HepG2 (cell line): ENCODE measurements at regions not wholly inside any gene's neighbourhood (a gene's known extent, or its start where the extent isn't known, plus 50 kb on each side); places are given as distances from the start of the nearest gene placed in this dataset.

ENCODE experiments used
- ATAC-seq: fragments of 200-7000 bp; cut with Tn5 transposase; 3 replicates; pipeline ENCODE4 v1.9.1; 2020; ENCODE audit warnings: mild to moderate bottlenecking, moderate library complexity
- BruUV-seq: library from RNA; stranded (reverse); fragments of 400-500 nt; replicated peaks from 2 replicates; lab custom pipeline; 2021; lab: Mats Ljungman, UMichigan
- CTCF ChIA-PET: fragments of 300-600 bp; formaldehyde crosslinking; extraction: SDS; loops from one replicate; lab custom pipeline; 2021; ENCODE audit warnings: low total read pairs, inconsistent platforms, low intra/inter-chr PET ratio; lab: Yijun Ruan, JAX
- POLR2A ChIA-PET: fragments of 350-600 bp; sonication (Branson Sonifier 250); formaldehyde crosslinking; loops from one replicate; lab custom pipeline; 2020; ENCODE audit warnings: antibody characterized with exemption, inconsistent platforms; lab: Yijun Ruan, JAX
- DNase-seq: peaks from one replicate; pipeline ENCODE4 v3.0.0-alpha.2; 2015; ENCODE audit warnings: low spot score
- FAIRE-seq: peaks from 3 replicates; lab custom pipeline; 2011; peaks lifted over from hg19 to GRCh38; lab: Jason Lieb, UNC
- H2AFZ ChIP-seq: one replicate; pipeline ENCODE4 v1.6.1; 2011; ENCODE audit warnings: low read length, inconsistent platforms
- H3K27ac ChIP-seq: fragments of 300-600 bp; 3 replicates; pipeline ENCODE4 v1.8.0; 2011; ENCODE audit warnings: mixed run types, mild to moderate bottlenecking, mixed read lengths, low read length, inconsistent platforms; ENCODE audit not compliant: insufficient read depth; ENCODE audit errors: extremely low read length
- H3K27me3 ChIP-seq, 2 experiments: fragments of 200-600 bp in 1 of 2; 2 replicates in 1 of 2; 3 replicates in 1 of 2; pipeline versions ENCODE4 v1.6.0 to v1.8.0; 2011; ENCODE audit warnings: low read length in 2 of 2, mild to moderate bottlenecking in 2 of 2, moderate library complexity in 2 of 2, inconsistent platforms in 1 of 2; ENCODE audit not compliant: insufficient read depth in 2 of 2, control insufficient read depth in 1 of 2
- H3K36me3 ChIP-seq, 2 experiments: fragments of 200-600 bp in 1 of 2; replicated peaks in 1 of 2; 2 replicates in 1 of 2; 3 replicates in 1 of 2; pipeline versions ENCODE4 v1.5.1 to v1.8.0; 2011; ENCODE audit warnings: low read length in 2 of 2, inconsistent platforms in 1 of 2; ENCODE audit not compliant: insufficient read depth in 2 of 2, control insufficient read depth in 1 of 2
- H3K4me1 ChIP-seq: 2 replicates; pipeline ENCODE4 v1.5.1; 2012; ENCODE audit warnings: low read length, inconsistent platforms; ENCODE audit not compliant: insufficient read depth
- H3K4me2 ChIP-seq: 2 replicates; pipeline ENCODE4 v1.6.0; 2011; ENCODE audit warnings: low read depth, low read length, inconsistent platforms
- H3K4me3 ChIP-seq, 3 experiments: fragments of 200-600 bp in 1 of 3; sonication (generic), shearing (Covaris generic) in 1 of 3; replicated peaks in 1 of 3; 2 replicates each; pipeline ENCODE4 v1.5.1; 2011 to 2016; ENCODE audit warnings: low read length in 3 of 3, inconsistent platforms in 2 of 3, low read depth in 2 of 3, mild to moderate bottlenecking in 2 of 3, control low read depth in 1 of 3, mixed read lengths in 1 of 3; ENCODE audit not compliant: insufficient read depth in 1 of 3
- H3K79me2 ChIP-seq: one replicate; pipeline ENCODE4 v1.6.1; 2011; ENCODE audit warnings: low read length, inconsistent platforms; ENCODE audit not compliant: insufficient read depth
- H3K9ac ChIP-seq: 2 replicates; pipeline ENCODE4 v1.6.0; 2011; ENCODE audit warnings: mild to moderate bottlenecking, low read depth, low read length, inconsistent platforms; ENCODE audit not compliant: insufficient read depth
- H3K9me3 ChIP-seq: 2 replicates; pipeline ENCODE4 v1.5.1; 2012; ENCODE audit warnings: mild to moderate bottlenecking, low read length
- H4K20me1 ChIP-seq: 2 replicates; pipeline ENCODE4 v1.6.0; 2011; ENCODE audit warnings: inconsistent platforms, mild to moderate bottlenecking, low read length, moderate library complexity; ENCODE audit not compliant: insufficient read depth
- MAFF ChIP-seq: IDR thresholded peaks from 2 replicates; pipeline ENCODE4 v1.6.1; 2011; ENCODE audit warnings: low read depth, low read length, improper control_type of control experiment
- MAFK ChIP-seq, 2 experiments: IDR thresholded peaks in 1 of 2; conservative IDR thresholded peaks in 1 of 2; 2 replicates each; pipeline ENCODE4 v1.6.1; 2011; ENCODE audit warnings: improper control_type of control experiment in 2 of 2, low read length in 2 of 2
- MTERF4 ChIP-seq: sonication (generic); formaldehyde crosslinking; IDR thresholded peaks from 2 replicates; pipeline ENCODE4 v1.8.0; 2023; ENCODE audit warnings: mild to moderate bottlenecking, missing genetic modification reagents
- MTF1 ChIP-seq: sonication (generic); formaldehyde crosslinking; IDR thresholded peaks from 2 replicates; pipeline ENCODE4 v1.5.0; 2020; ENCODE audit warnings: missing genetic modification reagents
- MXD4 ChIP-seq: IDR thresholded peaks from 2 replicates; pipeline ENCODE4 v1.6.1; 2016; ENCODE audit warnings: mild to moderate bottlenecking, missing biosample characterization, missing genetic modification reagents
- PCBP2 ChIP-seq: fragments of 200-400 bp; formaldehyde crosslinking; optimal IDR thresholded peaks from 2 replicates; pipeline ENCODE3; 2018; ENCODE audit warnings: low read length, low read depth; ENCODE audit not compliant: poor library complexity, severe bottlenecking
- POGZ ChIP-seq: sonication (generic); formaldehyde crosslinking; IDR thresholded peaks from 2 replicates; pipeline ENCODE4 v1.4.0; 2020; ENCODE audit warnings: mild to moderate bottlenecking, missing genetic modification reagents
- TCF7 ChIP-seq: sonication (generic); IDR thresholded peaks from 2 replicates; pipeline ENCODE4 v1.6.1; 2016; ENCODE audit warnings: antibody characterized with exemption, low read depth
- ZNF180 ChIP-seq: sonication (generic); formaldehyde crosslinking; IDR thresholded peaks from 2 replicates; pipeline ENCODE4 v1.4.0; 2020; ENCODE audit warnings: low read depth, missing genetic modification reagents, borderline replicate concordance
- WGBS: methylation state at CpG from one replicate; pipeline ENCODE4 v1.1.6; 2017; ENCODE audit warnings: low lambda C conversion rate; 5-methylcytosine and 5-hydroxymethylcytosine counted together
- in situ Hi-C: cut with HindIII; loops from 2 replicates; pipeline ENCODE4 v1.10.0; 2017; ENCODE audit warnings: low pct_unique_long_range_greater_than_20kb; ENCODE audit not compliant: extremely low pct_ligation_motif_present
- intact Hi-C: fragments of 100-400 bp; cut with micrococcal nuclease; formaldehyde crosslinking; loops from one replicate; pipeline ENCODE4 v1.10.0; 2022; ENCODE audit not compliant: unreplicated experiment

- TF ChIP-seq ZNF180 (no peak), TCF7 (no peak), POGZ (no peak), MTERF4 (CRISPR knock-in tag) (no peak), PCBP2 (no peak)
- TF ChIP-seq, all 625 proteins: peak for 0
Observed at GRCh38 chr4:97197106-97197505, 946.2 kb downstream of the STPG2 start (continued).

- Histone ChIP-seq H3K27me3 (no peaks in the 10 kb centered on the region), H3K27ac (no peak overlapping the region), H3K4me2 (no peak overlapping the region), H3K9ac (no peak overlapping the region), H3K4me3 (no peak overlapping the region), H3K36me3 (no peaks in the 10 kb centered on the region), H3K79me2 (no peaks in the 10 kb centered on the region), H4K20me1 (no peaks in the 10 kb centered on the region), H3K9me3 (peaks cover 76% of the 10 kb centered on the region), H3K4me1 (no peaks in the 10 kb centered on the region), H2AFZ (no peak overlapping the region)
- FAIRE-seq (no peak), DNase-seq (no peak), ATAC-seq (no peak)
- intact Hi-C loops (no loop called here), in situ Hi-C loops (no loop called here)
- 0% methylated on average over 1 of the region's 1 CpG for WGBS
- TF ChIP-seq MXD4 (CRISPR knock-in tag) (no peak), MAFK (conservative IDR thresholded peaks at IDR 0.05 in 1 of 2, IDR thresholded peaks at IDR 0.05 in 1 of 2; ENCODE audit: low read length in 2 of 2) (peak; percentile 40 to 64; a peak in 3 of 4 replicates), MAFF (peak; percentile 64; the same call in 1 of the 2 replicates), MTF1 (CRISPR knock-in tag) (no peak)
- BruUV-seq, result no TSS peak
- CTCF ChIA-PET, result no interaction called here
- POLR2A ChIA-PET, result no interaction called here
Observed at GRCh38 chr4:97208749-97209148, 934.5 kb downstream of the STPG2 start.
